GM21717 (cell line): ENCODE measurements at regions not wholly inside any gene's neighbourhood (a gene's known extent, or its start where the extent isn't known, plus 50 kb on each side); places are given as distances from the start of the nearest gene placed in this dataset.

Source experiments
- ATAC-seq: cut with Tn5 transposase; IDR thresholded peaks from one replicate; pipeline ENCODE4 v1.9.1; 2021; ENCODE audit warnings: mild to moderate bottlenecking, moderate library complexity; ENCODE audit not compliant: unreplicated experiment

GRCh38 chr6:147751232-147751631 lies 242.7 kb downstream of the SAMD5 start:
- ATAC-seq: no peak

DNA sequence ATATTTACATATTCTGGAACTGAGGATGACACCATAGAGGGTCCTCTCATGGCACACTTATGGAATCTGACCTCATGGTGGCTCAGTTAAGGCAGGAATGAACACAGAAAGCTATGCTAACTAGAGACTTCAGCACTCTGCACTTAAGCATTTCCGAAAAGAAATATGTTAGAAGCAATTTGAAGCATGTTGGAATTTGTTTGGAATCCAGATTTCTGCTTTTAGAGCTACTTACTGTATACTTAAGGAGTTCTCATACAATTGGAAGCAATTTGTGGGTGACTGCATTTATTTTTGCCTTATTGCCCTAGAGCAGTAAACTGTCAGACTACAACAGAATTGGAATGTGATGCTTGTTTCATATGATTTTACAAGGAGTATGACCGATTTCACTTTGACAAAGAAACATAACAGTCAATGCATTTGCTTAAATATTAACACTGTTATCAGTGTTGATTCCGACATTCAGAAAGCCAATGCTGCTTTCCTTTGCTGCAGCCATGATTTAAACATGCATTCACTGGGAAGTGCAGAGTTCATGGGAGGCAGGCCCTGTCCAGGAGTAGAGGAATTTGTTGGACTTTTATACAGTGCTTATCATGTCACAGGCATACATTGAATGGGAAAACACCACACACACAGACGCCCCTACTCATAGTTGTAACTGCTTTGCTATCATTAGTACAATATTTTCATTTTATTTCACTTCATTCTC lies 244.4 kb downstream of the SAMD5 start:
- ATAC-seq: no peak

- ATAC-seq: no peak
These were observed 247.5 kb downstream of the SAMD5 start for GRCh38 chr6:147755999-147756398.

- ATAC-seq: no peak
These were observed 248.4 kb downstream of the SAMD5 start for GRCh38 chr6:147756891-147757290.

DNA sequence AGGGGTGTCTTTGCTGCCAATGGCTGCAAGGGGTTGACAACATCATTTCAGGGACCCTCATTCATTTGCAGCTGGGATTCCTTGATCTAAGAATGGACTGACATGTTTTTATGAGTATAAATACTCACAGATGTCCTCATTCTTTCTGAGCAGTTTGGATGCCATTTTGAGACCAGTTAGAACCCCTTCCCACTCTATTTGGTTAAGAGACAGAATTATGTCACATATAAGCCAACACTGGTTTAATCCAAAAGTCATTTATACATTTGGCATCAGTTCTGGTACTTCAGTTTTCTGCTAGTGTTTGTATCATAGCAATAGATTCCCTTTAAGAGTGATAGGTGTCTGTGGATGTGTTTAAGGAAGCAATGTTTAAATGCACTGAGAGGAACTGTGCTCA lies 248.8 kb downstream of the SAMD5 start:
- no peak for ATAC-seq

DNA sequence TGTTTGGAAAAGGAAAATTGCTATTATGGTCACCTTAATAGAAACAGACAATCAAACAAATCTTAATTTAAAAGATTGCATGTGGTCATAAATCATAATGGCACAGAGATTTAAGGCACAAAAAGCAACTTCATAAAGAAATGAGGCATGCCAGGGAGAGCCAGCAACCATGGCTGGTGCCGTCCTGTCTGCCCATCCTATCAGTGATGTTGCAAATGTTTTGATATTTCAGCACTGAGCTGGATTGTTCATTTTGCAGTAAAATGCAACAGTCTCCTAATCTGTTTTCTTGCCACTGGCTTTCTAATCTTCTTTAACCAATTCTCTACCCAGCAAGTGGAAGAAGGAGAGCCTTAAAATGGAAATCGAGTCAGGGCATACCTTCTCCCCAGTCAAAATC lies 249.8 kb downstream of the SAMD5 start:
- ATAC-seq: no peak

DNA sequence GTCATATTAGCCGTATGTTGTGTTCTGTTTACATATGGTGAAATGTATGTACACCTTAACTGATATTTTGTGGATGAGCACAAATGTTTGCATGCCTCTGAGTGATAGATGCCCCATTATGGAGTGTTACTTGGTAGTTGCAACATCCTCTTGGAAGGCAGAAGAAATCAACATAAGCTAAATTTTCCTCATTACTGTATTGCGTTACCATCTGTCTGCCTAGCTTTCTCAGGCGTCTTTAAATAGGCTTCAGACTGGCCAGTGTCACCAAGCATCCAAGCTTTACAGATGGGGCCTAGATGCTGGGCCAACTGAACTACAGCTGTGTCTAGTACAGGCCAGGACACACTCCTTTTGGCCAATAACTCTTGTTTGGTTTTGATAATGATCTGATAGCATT lies 250.6 kb downstream of the SAMD5 start:
- ATAC-seq: no peak

GRCh38 chr6:147759536-147759935 lies 251.0 kb downstream of the SAMD5 start:
- ATAC-seq: no peak

DNA sequence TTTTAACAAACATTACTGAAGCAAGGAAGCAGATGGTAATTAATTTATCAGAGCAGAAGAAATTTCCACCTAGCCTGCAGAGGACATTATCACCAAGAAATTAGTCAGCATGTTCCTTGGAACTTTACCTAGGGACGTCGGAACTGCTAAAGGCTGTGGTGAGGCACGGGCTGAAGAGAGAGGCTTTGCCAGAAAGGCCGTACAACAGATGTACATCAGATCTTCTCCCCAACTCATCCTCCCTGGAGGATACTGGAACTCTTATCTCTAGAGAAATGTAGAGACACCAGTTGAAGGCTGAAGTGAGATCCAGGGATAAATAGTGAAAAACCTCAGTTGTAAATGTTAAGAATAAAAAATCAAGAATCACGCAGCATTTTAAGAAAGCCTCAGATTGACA lies 257.1 kb downstream of the SAMD5 start:
- no peak for ATAC-seq

GRCh38 chr6:147768969-147769368 lies 260.5 kb downstream of the SAMD5 start:
- no peak for ATAC-seq

GRCh38 chr6:147769496-147770087 lies 261.1 kb downstream of the SAMD5 start:
- ATAC-seq: no peak

DNA sequence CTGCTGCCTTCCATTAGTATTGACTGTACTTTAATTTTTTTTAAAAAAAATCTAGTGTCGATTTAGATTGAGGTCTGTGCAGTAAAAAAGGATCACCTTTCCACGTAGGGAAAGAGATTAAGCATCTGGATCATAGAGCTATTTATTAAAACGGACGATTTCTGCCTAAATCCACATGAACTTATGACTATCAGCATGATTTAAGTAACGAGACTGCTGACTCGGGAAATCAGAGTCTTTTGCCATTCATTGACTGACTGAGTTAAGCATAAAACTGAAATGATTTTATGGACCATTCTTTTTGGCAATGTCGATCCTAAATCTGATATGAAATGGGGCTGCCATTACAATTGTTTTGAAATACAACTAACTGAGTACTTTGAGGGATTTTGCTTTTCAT lies 261.7 kb downstream of the SAMD5 start:
- ATAC-seq: no peak

- ATAC-seq: no peak
These were observed 264.2 kb downstream of the SAMD5 start for GRCh38 chr6:147772724-147773123.

DNA sequence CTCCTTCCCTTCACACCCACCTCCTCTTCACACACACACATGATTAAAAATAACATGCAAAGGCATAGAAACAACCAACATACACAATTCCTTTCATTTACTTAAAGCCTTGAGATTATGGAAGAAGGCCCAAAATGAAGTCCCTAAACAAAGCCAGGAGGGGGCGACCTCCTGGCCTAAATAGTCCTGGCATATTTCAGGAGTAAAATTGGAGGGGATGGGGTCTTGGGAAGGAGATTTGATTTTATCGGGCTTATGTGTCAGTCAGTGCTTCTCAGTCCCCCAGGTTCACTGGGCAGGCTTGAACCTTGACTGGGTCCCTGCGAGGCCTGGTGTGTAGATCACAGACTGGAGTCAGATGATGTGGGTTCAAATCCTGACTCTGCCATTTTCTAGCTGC lies 266.4 kb downstream of the SAMD5 start:
- no peak for ATAC-seq

GRCh38 chr6:147776631-147777213 lies 268.2 kb downstream of the SAMD5 start:
- ATAC-seq: no peak

DNA sequence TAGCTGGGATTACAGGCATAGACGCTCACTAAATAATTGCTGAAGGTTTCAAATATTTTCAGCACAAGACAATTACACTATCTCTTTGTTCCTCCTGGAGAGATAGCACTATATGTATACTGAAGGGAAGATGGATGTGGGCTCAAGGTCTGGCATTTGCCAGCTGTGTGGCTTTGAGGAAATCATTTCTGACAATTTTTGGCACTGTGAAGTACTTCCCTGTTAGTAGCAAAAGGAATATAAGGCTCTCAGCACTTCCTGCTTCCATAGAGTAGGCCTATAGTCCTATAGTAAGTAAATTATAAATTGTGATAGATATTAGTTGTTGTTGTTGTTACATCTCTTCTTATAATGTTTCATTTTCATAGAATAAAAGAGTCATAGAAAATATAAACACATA lies 271.1 kb downstream of the SAMD5 start:
- ATAC-seq: no peak

DNA sequence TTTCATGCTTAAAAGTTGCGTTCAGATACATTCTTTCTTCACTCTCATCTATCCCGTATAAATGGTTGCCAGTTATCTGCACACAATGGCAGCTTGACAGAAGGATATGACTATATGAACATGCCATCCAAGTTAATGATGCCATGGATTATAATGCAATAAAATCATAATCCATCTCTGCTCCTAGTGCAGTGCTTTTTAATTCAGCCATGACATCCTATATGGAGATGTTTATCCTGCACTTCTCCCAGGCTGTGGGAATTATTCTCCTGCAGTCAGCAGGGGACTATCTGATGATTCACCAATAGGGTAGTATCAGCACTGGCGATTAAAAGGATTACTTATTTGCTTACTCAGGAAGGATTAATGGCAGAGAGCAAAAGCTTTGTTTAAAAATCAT lies 273.8 kb downstream of the SAMD5 start:
- ATAC-seq: no peak

DNA sequence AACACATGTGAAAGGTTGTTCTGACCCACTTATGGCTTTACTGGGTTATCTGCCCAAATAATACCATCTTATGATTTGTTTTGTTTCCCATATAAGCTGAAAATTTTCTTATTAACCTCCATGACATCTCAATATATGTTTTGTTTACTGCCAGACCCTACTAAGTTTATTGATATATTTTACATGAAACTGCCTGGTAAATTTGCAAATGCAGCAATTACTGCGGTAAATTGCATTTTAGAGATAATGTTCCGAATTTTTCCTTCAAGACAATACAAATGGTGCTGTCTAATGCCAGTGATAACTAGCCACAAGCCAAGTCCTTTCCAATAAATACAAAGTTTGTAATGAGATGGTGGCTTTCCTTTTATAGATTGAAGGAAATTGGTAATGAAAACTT lies 275.9 kb downstream of the SAMD5 start:
- ATAC-seq: no peak

DNA sequence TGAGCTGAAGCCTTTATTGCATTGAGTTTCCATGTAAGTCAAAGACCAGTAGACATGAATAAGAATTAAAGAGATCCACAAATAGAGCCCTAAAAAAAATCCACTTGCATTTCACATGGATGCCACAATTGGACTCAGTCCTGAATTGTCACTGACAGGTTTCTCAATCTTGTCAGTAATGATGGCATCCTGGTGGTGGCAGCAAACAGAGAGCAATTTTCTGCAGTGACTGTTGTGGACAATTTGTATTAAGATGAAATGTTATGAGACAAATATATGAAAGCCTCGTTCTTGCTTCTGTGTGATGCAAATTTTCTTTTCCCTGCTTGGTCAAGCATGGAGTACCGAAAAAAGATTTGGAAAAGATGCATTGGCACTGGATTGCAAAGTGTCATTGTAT lies 278.9 kb downstream of the SAMD5 start:
- no peak for ATAC-seq

GRCh38 chr6:147789430-147789947 lies 281.0 kb downstream of the SAMD5 start:
- no peak for ATAC-seq

DNA sequence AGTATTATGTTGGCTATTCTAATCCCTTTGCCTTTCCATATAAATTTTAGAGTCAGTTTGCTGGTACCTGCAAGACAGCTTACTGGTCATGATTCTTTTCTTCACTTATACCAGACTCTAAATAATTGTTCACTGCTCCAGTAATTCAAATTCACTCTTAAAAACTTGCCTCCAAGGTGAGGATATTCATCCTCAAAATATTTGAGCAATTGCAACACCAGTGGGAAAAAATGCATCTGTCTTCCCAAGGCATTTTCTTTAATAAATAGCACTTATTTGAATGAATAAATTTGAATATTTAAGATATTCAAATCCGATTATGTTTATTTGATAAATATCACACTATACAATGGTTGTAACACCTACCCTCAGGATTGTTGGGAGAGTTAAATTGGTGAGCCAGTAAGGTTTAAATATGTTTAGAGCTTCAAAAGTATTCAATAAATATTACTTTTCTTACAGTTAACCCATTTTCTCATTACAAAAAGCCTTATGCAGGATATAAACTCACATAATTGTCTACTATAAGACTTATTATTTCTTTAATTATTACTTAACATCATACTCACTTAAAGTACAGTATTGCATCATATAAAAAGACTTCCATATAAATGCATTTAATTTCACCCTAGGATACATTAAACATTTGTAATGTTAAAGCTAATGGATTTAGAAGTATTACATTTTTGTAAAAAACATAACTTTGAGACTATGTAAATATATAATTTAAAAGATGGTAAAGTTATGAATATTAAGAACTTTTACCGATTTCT lies 285.6 kb downstream of the SAMD5 start:
- no peak for ATAC-seq

- ATAC-seq: no peak
These were observed 294.0 kb downstream of the SAMD5 start for GRCh38 chr6:147802459-147802858.
